Upper lobe of left lung (tissue), 4 donors: ENCODE measurements at regions not wholly inside any gene's neighbourhood (a gene's known extent, or its start where the extent isn't known, plus 50 kb on each side); places are given as distances from the start of the nearest gene placed in this dataset.

Experiments
- POLR2A ChIP-seq, 4 donors: fragments of 450-650 bp; IDR thresholded peaks; one replicate each; pipeline ENCODE4 v1.5.1; 2016 to 2017; ENCODE audit warnings: antibody characterized with exemption in 4 of 4, mild to moderate bottlenecking in 2 of 4
- POLR2AphosphoS5 ChIP-seq, 2 donors: sonication (generic); formaldehyde crosslinking; IDR thresholded peaks; one replicate each; pipeline ENCODE4 v1.5.1; 2017; ENCODE audit warnings: antibody characterized with exemption in 2 of 2
- TF ChIP-seq, protein P1 (sequence below), 6 experiments: fragments of 450-650 bp in 4 of 6; fragments of 200-600 bp in 2 of 6; sonication (generic) in 2 of 6; IDR thresholded peaks; one replicate each; pipeline ENCODE4 v1.5.1; 2016 to 2019; ENCODE audit warnings: antibody characterized with exemption in 6 of 6

DNA sequence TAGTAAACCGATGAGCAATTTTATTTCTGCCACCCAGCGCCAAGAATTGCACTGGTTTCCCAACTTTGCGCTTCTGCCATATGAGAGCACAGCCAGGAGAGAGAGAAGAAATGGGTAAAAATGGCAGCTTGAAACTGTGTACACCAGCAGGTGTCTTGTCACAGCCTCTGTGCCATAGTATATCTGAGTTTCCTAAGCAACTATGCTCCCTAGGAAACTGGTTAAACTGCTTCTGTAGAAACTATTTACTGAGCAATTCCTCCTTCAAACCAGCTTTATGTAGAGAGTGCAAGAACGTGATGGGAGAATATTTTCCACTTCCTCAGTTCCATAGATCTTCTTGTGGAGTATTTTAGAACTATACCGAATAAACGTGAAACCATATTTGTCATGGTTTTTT lies 1361.3 kb downstream of the PCDH9 start:
- no peak for TF ChIP-seq POLR2A (IDR thresholded peaks at IDR 0.05)
- TF ChIP-seq, protein P1, sequence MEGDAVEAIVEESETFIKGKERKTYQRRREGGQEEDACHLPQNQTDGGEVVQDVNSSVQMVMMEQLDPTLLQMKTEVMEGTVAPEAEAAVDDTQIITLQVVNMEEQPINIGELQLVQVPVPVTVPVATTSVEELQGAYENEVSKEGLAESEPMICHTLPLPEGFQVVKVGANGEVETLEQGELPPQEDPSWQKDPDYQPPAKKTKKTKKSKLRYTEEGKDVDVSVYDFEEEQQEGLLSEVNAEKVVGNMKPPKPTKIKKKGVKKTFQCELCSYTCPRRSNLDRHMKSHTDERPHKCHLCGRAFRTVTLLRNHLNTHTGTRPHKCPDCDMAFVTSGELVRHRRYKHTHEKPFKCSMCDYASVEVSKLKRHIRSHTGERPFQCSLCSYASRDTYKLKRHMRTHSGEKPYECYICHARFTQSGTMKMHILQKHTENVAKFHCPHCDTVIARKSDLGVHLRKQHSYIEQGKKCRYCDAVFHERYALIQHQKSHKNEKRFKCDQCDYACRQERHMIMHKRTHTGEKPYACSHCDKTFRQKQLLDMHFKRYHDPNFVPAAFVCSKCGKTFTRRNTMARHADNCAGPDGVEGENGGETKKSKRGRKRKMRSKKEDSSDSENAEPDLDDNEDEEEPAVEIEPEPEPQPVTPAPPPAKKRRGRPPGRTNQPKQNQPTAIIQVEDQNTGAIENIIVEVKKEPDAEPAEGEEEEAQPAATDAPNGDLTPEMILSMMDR (IDR thresholded peaks at IDR 0.05), result no peak
- no peak for TF ChIP-seq POLR2AphosphoS5 (IDR thresholded peaks at IDR 0.05)
